GM12892 (cell line): ENCODE measurements at regions not wholly inside any gene's neighbourhood (a gene's known extent, or its start where the extent isn't known, plus 50 kb on each side); places are given as distances from the start of the nearest gene placed in this dataset.

Experiments
- DNase-seq: peaks from one replicate; pipeline ENCODE4 v3.0.0; 2011; ENCODE audit not compliant: insufficient read length
- FAIRE-seq: peaks from 2 replicates; lab custom pipeline; 2011; peaks lifted over from hg19 to GRCh38; lab: Jason Lieb, UNC
- POLR2A ChIP-seq: IDR thresholded peaks from 2 replicates; pipeline ENCODE4 v1.6.1; 2011; ENCODE audit warnings: low read depth, low read length, control low read depth
- POLR2AphosphoS5 ChIP-seq: IDR thresholded peaks from 2 replicates; pipeline ENCODE4 v1.6.1; 2011; ENCODE audit warnings: low read depth, low read length, control low read depth
- TAF1 ChIP-seq: IDR thresholded peaks from 2 replicates; pipeline ENCODE4 v1.6.1; 2011; ENCODE audit warnings: low read depth, mild to moderate bottlenecking, control low read depth, low read length, borderline replicate concordance

- DNase-seq (no peak), FAIRE-seq (no peak)
- no peak for TF ChIP-seq POLR2A
- no peak for TF ChIP-seq TAF1
- TF ChIP-seq POLR2AphosphoS5 = no peak
These were observed 172.3 kb downstream of the LNPK start for GRCh38 chr2:175829741-175830140.

- FAIRE-seq (no peak), DNase-seq (no peak)
- TF ChIP-seq POLR2AphosphoS5 (no peak), POLR2A (no peak), TAF1 (no peak)
These were observed 174.2 kb downstream of the LNPK start for GRCh38 chr2:175827856-175828255.

- TF ChIP-seq TAF1 = no peak
- no peak for TF ChIP-seq POLR2A
- no peak for TF ChIP-seq POLR2AphosphoS5
- FAIRE-seq = no peak
- no peak for DNase-seq
These were observed 177.8 kb downstream of the LNPK start for GRCh38 chr2:175824243-175824642.

GRCh38 chr2:175823707-175824073 is 178.4 kb downstream of the LNPK start:
- FAIRE-seq (no peak), DNase-seq (no peak)
- no peak for TF ChIP-seq POLR2AphosphoS5
- no peak for TF ChIP-seq TAF1

- TF ChIP-seq POLR2AphosphoS5 = no peak
- TF ChIP-seq POLR2A = no peak
- TF ChIP-seq TAF1 = no peak
- FAIRE-seq (no peak), DNase-seq (no peak)
These were observed 178.9 kb downstream of the LNPK start for GRCh38 chr2:175823002-175823706.

GRCh38 chr2:175817221-175817620 is 184.8 kb downstream of the LNPK start:
- no peak for FAIRE-seq
- no peak for DNase-seq

GRCh38 chr2:175815537-175815936 is 186.5 kb downstream of the LNPK start:
- DNase-seq (no peak), FAIRE-seq (no peak)
- TF ChIP-seq POLR2AphosphoS5 (no peak), POLR2A (no peak), TAF1 (no peak)

More at GRCh38 chr2:175817221-175817620, 184.8 kb downstream of the LNPK start:
- TF ChIP-seq POLR2AphosphoS5 (no peak), POLR2A (no peak), TAF1 (no peak)

- DNase-seq (no peak), FAIRE-seq (no peak)
- TF ChIP-seq TAF1 = no peak
- TF ChIP-seq POLR2AphosphoS5 = no peak
- TF ChIP-seq POLR2A = no peak
These were observed 190.1 kb downstream of the LNPK start for GRCh38 chr2:175811971-175812370.

GRCh38 chr2:175808858-175809257 is 193.2 kb downstream of the LNPK start:
- TF ChIP-seq POLR2A (no peak), TAF1 (no peak), POLR2AphosphoS5 (no peak)
- FAIRE-seq = no peak

GRCh38 chr2:175808078-175808477 is 194.0 kb downstream of the LNPK start:
- DNase-seq (no peak), FAIRE-seq (no peak)
- TF ChIP-seq POLR2AphosphoS5 (no peak), TAF1 (no peak), POLR2A (no peak)

More at GRCh38 chr2:175808858-175809257, 193.2 kb downstream of the LNPK start:
- DNase-seq = no peak

- FAIRE-seq (no peak), DNase-seq (no peak)
- TF ChIP-seq TAF1 = no peak
- TF ChIP-seq POLR2A = no peak
- no peak for TF ChIP-seq POLR2AphosphoS5
These were observed 194.8 kb downstream of the LNPK start for GRCh38 chr2:175807031-175807873.
